Thymus (tissue), 11 donors: ENCODE measurements at regions not wholly inside any gene's neighbourhood (a gene's known extent, or its start where the extent isn't known, plus 50 kb on each side); places are given as distances from the start of the nearest gene placed in this dataset.
"Not testable (repeated sequence)": the region's sequence is repeated elsewhere in the genome, so short reads cannot be mapped to it uniquely, and the experiment has no call there.

Source experiments
- DNase-seq, 9 donors: peaks; one replicate each; pipeline ENCODE4 v3.0.0-alpha.2; 2013; ENCODE audit warnings: low spot score in 9 of 9, low read depth in 6 of 9, missing footprints in 1 of 9
- H3K27ac ChIP-seq, 2 donors: one replicate each; pipeline ENCODE4 v1.5.1; 2013; ENCODE audit warnings: control low read depth in 1 of 2, low read depth in 1 of 2, low read length in 1 of 2, mild to moderate bottlenecking in 1 of 2, moderate library complexity in 1 of 2
- H3K27me3 ChIP-seq, 2 donors: one replicate each; pipeline ENCODE4 v1.5.1; 2013; ENCODE audit warnings: low read length in 1 of 2; ENCODE audit not compliant: control insufficient read depth in 2 of 2, insufficient read depth in 1 of 2
- H3K36me3 ChIP-seq, 2 donors: one replicate each; pipeline ENCODE4 v1.5.1; 2013; ENCODE audit warnings: low read length in 1 of 2, mild to moderate bottlenecking in 1 of 2, moderate library complexity in 1 of 2; ENCODE audit not compliant: control insufficient read depth in 2 of 2, insufficient read depth in 2 of 2
- H3K4me1 ChIP-seq, 2 donors: one replicate each; pipeline ENCODE4 v1.5.1; 2013; ENCODE audit warnings: low read length in 2 of 2; ENCODE audit not compliant: control insufficient read depth in 2 of 2, insufficient read depth in 2 of 2
- H3K4me3 ChIP-seq, 2 donors: one replicate each; pipeline ENCODE4 v1.5.1; 2013; ENCODE audit warnings: low read length in 2 of 2, control low read depth in 1 of 2, mild to moderate bottlenecking in 1 of 2
- H3K9me3 ChIP-seq, 2 donors: one replicate each; pipeline ENCODE4 v1.5.1; 2013; ENCODE audit warnings: low read length in 1 of 2, mild to moderate bottlenecking in 1 of 2; ENCODE audit not compliant: control insufficient read depth in 2 of 2, insufficient read depth in 1 of 2
- WGBS: extraction: QIAGEN DNeasy Blood & Tissue Kit; methylation state at CpG from one replicate; pipeline ENCODE4 v1.1.7; 2013; 5-methylcytosine and 5-hydroxymethylcytosine counted together
- donor health status: healthy.

DNA sequence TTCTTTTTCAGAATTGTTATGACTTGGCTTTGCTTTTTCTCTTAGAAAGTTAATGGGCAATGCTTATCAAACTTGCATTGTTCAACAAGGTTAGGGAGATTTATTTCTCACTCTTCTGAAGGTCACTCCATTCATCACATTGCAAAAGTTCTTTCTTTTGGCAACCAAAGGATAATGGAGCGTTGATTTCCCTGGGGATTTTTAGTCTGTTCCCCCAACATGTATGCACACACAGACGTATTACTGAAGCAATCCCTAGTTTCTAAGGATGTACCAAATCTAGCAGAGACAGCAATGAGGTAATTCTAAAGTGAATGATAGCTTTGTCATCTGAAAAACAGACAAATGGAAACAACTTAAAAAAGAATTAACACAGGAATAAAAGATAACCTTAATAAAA is 349.1 kb downstream of the NYAP2 start:
- no peaks in the 10 kb centered on the region for H3K4me1 ChIP-seq
- H3K27ac ChIP-seq = no peak overlapping the region
- no peaks in the 10 kb centered on the region for H3K36me3 ChIP-seq
- peaks cover 0 to 4% of the 10 kb centered on the region in 2 donors for H3K9me3 ChIP-seq
- DNase-seq = no peak
- no peaks in the 10 kb centered on the region for H3K27me3 ChIP-seq
- H3K4me3 ChIP-seq = no peak overlapping the region
- 92% methylated on average over 2 of the region's 2 CpGs for whole genome bisulfite sequencing

DNA sequence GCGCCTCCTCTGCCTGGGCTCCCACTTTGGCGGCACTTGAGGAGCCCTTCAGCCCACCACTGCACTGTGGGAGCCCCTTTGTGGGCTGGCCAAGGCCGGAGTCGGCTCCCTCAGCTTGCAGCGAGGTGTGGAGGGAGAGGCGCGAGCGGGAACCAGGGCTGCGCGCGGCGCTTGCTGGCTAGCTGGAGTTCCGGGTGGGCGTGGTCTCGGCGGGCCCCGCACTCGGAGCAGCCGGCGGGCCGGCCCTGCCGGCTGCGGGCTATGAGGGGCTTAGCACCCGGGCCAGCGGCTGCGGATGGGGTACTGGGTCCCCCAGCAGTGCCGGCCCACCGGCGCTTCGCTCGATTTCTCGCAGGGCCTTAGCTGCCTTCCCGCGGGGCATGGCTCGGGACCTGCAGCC is 344.5 kb downstream of the NYAP2 start:
- not testable (repeated sequence) for H3K4me3 ChIP-seq, H3K4me1 ChIP-seq, DNase-seq, H3K27ac ChIP-seq, H3K36me3 ChIP-seq, H3K27me3 ChIP-seq, H3K9me3 ChIP-seq
- 95% methylated on average over 35 of the region's 35 CpGs for WGBS

DNA sequence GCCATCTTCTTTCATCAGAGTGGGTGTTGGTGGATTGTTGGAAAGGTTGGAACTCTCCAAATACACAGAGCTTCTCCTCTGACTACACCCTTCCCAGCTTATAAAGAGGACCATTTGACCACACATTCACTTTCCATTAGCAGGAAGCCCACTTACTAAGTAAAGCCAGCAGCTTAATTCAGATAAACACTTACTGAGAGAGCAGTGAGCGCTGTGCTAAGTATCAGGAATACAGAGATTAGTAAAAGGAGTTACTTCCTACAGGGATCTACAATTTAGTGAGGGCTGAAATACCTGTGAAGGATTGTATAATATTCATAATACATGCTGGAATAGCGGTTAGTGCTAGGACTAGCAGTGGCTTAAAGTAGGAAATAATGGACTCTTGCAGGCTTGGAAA is 343.0 kb downstream of the NYAP2 start:
- Histone ChIP-seq H3K27ac (no peak overlapping the region), H3K9me3 (peaks cover 0 to 4% of the 10 kb centered on the region in 2 donors), H3K36me3 (no peaks in the 10 kb centered on the region), H3K4me3 (no peak overlapping the region), H3K4me1 (no peaks in the 10 kb centered on the region), H3K27me3 (no peaks in the 10 kb centered on the region)
- WGBS = 95% methylated on average over 2 of the region's 2 CpGs
- no peak for DNase-seq

DNA sequence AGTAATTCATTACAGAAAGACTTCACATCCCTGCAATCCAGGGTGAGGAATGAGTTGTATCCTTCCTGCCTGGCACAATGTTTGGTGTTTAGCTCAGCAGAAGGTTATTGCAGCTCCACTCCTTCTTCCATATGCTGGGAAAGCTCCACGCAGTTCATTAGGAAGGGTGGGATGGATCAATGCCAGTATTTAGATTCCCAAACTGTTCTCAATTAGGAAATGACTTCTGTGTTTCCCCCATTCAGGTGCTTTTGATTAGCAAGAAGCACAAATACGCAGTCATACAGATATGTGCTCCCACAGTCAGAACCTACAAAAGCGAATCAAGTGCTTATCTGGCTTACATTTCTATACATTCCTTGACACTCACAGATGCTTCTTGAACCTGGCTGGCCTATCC is 340.6 kb downstream of the NYAP2 start:
- H3K27me3 ChIP-seq = no peaks in the 10 kb centered on the region
- H3K27ac ChIP-seq = no peak overlapping the region
- no peaks in the 10 kb centered on the region for H3K36me3 ChIP-seq
- no peak for DNase-seq
- WGBS = 96% methylated on average over 3 of the region's 3 CpGs
- peaks cover 0 to 4% of the 10 kb centered on the region in 2 donors for H3K9me3 ChIP-seq
- no peak overlapping the region for H3K4me3 ChIP-seq
- no peaks in the 10 kb centered on the region for H3K4me1 ChIP-seq

DNA sequence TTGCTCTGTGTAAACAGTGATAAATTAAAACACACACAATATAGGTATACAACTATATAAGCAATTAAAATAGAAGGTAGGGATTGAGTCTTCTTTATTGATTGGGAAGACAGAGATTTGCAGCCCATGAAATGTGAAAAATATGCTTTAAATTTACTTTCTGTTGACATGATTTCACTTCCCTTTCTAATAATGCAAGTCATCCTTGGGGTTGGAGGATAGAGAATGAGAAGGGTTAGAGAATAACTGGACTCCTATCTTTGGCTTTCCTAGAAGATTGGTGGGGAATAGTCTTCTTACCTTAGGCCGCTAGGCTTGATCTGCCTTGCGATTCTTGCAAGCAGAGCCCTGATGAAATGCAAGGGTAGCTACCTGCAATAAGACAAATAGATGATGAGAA is 339.8 kb downstream of the NYAP2 start:
- Histone ChIP-seq H3K4me3 (no peak overlapping the region), H3K27ac (no peak overlapping the region), H3K27me3 (no peaks in the 10 kb centered on the region), H3K36me3 (no peaks in the 10 kb centered on the region), H3K4me1 (no peaks in the 10 kb centered on the region), H3K9me3 (no peaks in the 10 kb centered on the region)
- no peak for DNase-seq
- WGBS = 98% methylated on average over 2 of the region's 2 CpGs

DNA sequence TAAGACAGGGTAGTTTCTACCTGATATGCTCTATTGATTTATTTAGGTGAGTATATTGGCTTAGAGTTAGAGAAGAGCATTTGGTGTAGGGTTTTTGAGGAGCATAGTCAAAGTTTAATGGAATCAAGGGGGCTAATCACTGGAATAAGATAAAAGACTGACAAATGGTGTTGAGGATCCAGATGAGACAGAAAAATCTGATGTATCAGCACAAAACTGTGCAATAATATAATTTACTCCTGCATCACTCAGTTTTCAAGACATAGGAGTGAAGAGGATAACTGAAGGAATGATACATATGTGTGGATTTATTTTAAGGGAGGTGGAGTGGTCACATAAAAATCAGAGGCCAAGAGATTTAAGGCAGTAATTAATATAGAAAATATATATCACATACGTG is 339.2 kb downstream of the NYAP2 start:
- Histone ChIP-seq H3K27ac (no peak overlapping the region), H3K36me3 (no peaks in the 10 kb centered on the region), H3K4me3 (no peak overlapping the region), H3K9me3 (no peaks in the 10 kb centered on the region), H3K4me1 (no peaks in the 10 kb centered on the region), H3K27me3 (no peaks in the 10 kb centered on the region)
- WGBS = 94% methylated on average over 1 of the region's 1 CpG
- no peak for DNase-seq

DNA sequence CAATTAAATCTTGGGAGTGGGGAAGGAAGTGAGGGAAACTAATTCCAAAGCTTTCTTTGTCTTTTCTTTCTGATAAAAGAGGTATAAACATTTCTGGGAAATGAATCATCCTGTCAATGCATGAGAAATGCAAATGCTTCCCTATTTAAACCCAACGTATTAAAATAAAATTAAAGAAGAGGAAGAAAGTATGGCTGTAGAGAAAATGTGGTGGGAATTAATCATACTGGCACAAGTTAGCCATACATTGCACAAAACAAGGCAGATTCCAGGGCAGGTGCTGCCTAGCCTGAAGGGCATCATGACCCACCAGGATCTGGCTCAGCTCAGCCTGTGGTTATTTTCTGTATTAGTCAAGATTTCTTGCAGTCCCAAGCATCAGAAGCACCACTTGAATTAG is 338.0 kb downstream of the NYAP2 start:
- Histone ChIP-seq H3K4me3 (no peak overlapping the region), H3K27me3 (no peaks in the 10 kb centered on the region), H3K9me3 (no peaks in the 10 kb centered on the region), H3K27ac (no peak overlapping the region), H3K4me1 (no peaks in the 10 kb centered on the region), H3K36me3 (no peaks in the 10 kb centered on the region)
- WGBS = 8% methylated on average over 1 of the region's 1 CpG
- DNase-seq = no peak

DNA sequence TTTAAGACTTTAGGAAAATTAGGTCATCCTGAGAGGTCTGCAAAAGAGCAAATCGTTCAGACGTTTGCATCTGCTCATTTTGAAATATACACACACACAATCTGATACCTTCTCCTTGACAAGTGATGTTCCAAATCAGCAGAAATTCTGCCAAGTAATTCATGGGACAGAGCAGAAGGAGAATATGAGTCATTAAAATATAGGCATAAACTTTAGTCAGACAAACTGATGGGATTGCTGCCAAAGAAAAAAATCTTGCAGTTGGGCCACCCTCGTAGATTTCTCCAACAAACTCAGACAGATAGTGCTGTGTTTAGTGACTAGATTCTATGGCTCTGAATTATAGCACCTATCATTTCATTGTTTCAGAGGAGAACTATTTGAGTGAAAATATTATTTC is 336.3 kb downstream of the NYAP2 start:
- WGBS = 80% methylated on average over 3 of the region's 3 CpGs
- H3K9me3 ChIP-seq = no peaks in the 10 kb centered on the region
- H3K4me3 ChIP-seq = no peak overlapping the region
- no peaks in the 10 kb centered on the region for H3K27me3 ChIP-seq
- no peaks in the 10 kb centered on the region for H3K4me1 ChIP-seq
- no peak overlapping the region for H3K27ac ChIP-seq
- DNase-seq = peak in 1 of 9 donors; percentile 19
- no peaks in the 10 kb centered on the region for H3K36me3 ChIP-seq

DNA sequence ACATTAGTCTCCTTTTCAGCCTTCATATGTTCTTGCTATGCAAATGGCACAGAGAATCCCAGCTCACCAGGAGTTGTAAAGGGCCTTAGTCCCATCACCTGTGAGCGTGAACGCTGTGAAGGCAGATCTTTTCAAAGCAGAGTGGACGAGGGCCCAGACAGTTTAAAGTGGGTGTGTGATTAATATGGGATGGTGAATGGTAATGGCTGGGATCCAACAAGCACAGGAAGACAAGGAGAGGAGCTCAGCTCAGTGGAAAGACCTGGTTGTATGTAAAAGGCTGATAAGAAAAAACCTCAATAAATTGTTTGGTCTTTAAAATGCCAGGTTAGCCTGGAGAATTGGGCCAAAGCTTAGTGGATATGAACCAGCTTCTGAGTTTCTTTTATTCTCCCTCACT is 326.2 kb downstream of the NYAP2 start:
- Histone ChIP-seq H3K27me3 (no peaks in the 10 kb centered on the region), H3K9me3 (no peaks in the 10 kb centered on the region), H3K4me3 (no peak overlapping the region), H3K4me1 (no peaks in the 10 kb centered on the region), H3K27ac (no peak overlapping the region), H3K36me3 (no peaks in the 10 kb centered on the region)
- 62% methylated on average over 3 of the region's 3 CpGs for WGBS
- no peak for DNase-seq
